GM12878 (cell line): ENCODE measurements at regions not wholly inside any gene's neighbourhood (a gene's known extent, or its start where the extent isn't known, plus 50 kb on each side); places are given as distances from the start of the nearest gene placed in this dataset.

Experiments
- ATAC-seq: fragments of 200-7000 bp; cut with Tn5 transposase; 3 replicates; pipeline ENCODE4 v1.9.1; 2020; ENCODE audit warnings: mild to moderate bottlenecking, moderate library complexity
- BruUV-seq: library from RNA; stranded (reverse); fragments of 400-500 nt; replicated peaks from 2 replicates; lab custom pipeline; 2021; lab: Mats Ljungman, UMichigan
- CTCF ChIA-PET: fragments of 300-600 bp; sonication (Branson Sonifier 250); formaldehyde crosslinking; extraction: SDS; loops from one replicate; lab custom pipeline; 2021; ENCODE audit warnings: inconsistent platforms; lab: Yijun Ruan, JAX
- POLR2A ChIA-PET: fragments of 350-600 bp; formaldehyde crosslinking; extraction: SDS; loops from one replicate; lab custom pipeline; 2021; ENCODE audit warnings: inconsistent platforms; lab: Charles Lee
- RAD21 ChIA-PET: fragments of 300-600 bp; sonication (Branson Sonifier 250); formaldehyde crosslinking; loops from one replicate; lab custom pipeline; 2023; ENCODE audit warnings: antibody characterized with exemption; ENCODE audit not compliant: unreplicated experiment; lab: Charles Lee
- SMC1A ChIA-PET: fragments of 300-600 bp; sonication (Branson Sonifier 250); formaldehyde crosslinking; loops from one replicate; lab custom pipeline; 2023; ENCODE audit not compliant: unreplicated experiment, uncharacterized antibody; lab: Charles Lee
- DNase-seq: peaks from one replicate; pipeline ENCODE4 v3.0.0-alpha.2; 2011; ENCODE audit warnings: low read depth, low spot score
- FAIRE-seq: peaks from 3 replicates; lab custom pipeline; 2011; peaks lifted over from hg19 to GRCh38; lab: Jason Lieb, UNC
- H2AFZ ChIP-seq: 2 replicates; pipeline ENCODE4 v1.6.0; 2011; ENCODE audit warnings: low read depth, low read length, control low read depth; ENCODE audit not compliant: control insufficient read depth
- H3K27ac ChIP-seq: 2 replicates; pipeline ENCODE4 v1.5.1; 2011; ENCODE audit warnings: control low read depth; ENCODE audit not compliant: control insufficient read depth, insufficient read depth
- H3K27me3 ChIP-seq, 2 experiments: replicated peaks in 1 of 2; 2 replicates each; pipeline versions ENCODE4 v1.6.0 to v1.6.1; 2011; ENCODE audit warnings: low read length in 1 of 2; ENCODE audit not compliant: control insufficient read depth in 2 of 2, insufficient read depth in 2 of 2
- H3K36me3 ChIP-seq, 2 experiments: 2 replicates each; pipeline ENCODE4 v1.5.1; 2011; ENCODE audit warnings: low read length in 1 of 2; ENCODE audit not compliant: control insufficient read depth in 2 of 2, insufficient read depth in 2 of 2
- H3K4me1 ChIP-seq: 2 replicates; pipeline ENCODE4 v1.6.1; 2011; ENCODE audit warnings: mild to moderate bottlenecking, low read length, moderate library complexity, mixed read lengths; ENCODE audit not compliant: control insufficient read depth, insufficient read depth
- H3K4me2 ChIP-seq: 2 replicates; pipeline ENCODE4 v1.6.0; 2011; ENCODE audit warnings: control low read depth; ENCODE audit not compliant: control insufficient read depth, insufficient read depth
- H3K4me3 ChIP-seq: fragments of 200-600 bp; sonication (generic); 2 replicates; pipeline ENCODE4 v1.5.1; 2016
- H3K79me2 ChIP-seq: 2 replicates; pipeline ENCODE4 v1.6.0; 2011; ENCODE audit warnings: low read length; ENCODE audit not compliant: control insufficient read depth, insufficient read depth
- H3K9ac ChIP-seq: 2 replicates; pipeline ENCODE4 v1.8.0; 2011; ENCODE audit warnings: low read length, control low read depth, mixed read lengths; ENCODE audit not compliant: control insufficient read depth, insufficient read depth
- H3K9me3 ChIP-seq: replicated peaks from 3 replicates; pipeline ENCODE4 v1.5.1; 2011; ENCODE audit warnings: mild to moderate bottlenecking, low read length; ENCODE audit not compliant: control insufficient read depth, insufficient read depth
- H4K20me1 ChIP-seq: 2 replicates; pipeline ENCODE4 v1.6.0; 2011; ENCODE audit not compliant: control insufficient read depth, insufficient read depth
- ATF3 ChIP-seq: IDR thresholded peaks from 2 replicates; pipeline ENCODE4 v1.6.1; 2011; ENCODE audit warnings: low read depth, mild to moderate bottlenecking, low read length, moderate library complexity, borderline replicate concordance; ENCODE audit errors: extremely low read depth
- BACH1 ChIP-seq: fragments of 450-650 bp; IDR thresholded peaks from 2 replicates; pipeline ENCODE4 v1.6.1; 2017; ENCODE audit warnings: mild to moderate bottlenecking, borderline replicate concordance
- DPF2 ChIP-seq: fragments of 450-650 bp; IDR thresholded peaks from 2 replicates; pipeline ENCODE4 v1.6.1; 2017; ENCODE audit warnings: mild to moderate bottlenecking
- ESRRA ChIP-seq: IDR thresholded peaks from 2 replicates; pipeline ENCODE4 v1.6.1; 2012; ENCODE audit warnings: mild to moderate bottlenecking, low read length, improper control_type of control experiment
- HDGF ChIP-seq: fragments of 450-650 bp; IDR thresholded peaks from 2 replicates; pipeline ENCODE4 v1.6.1; 2016; ENCODE audit warnings: antibody characterized with exemption
- JUNB ChIP-seq: IDR thresholded peaks from 2 replicates; pipeline ENCODE4 v1.6.1; 2016; ENCODE audit warnings: antibody characterized with exemption, mild to moderate bottlenecking
- MTA2 ChIP-seq: fragments of 450-650 bp; IDR thresholded peaks from 2 replicates; pipeline ENCODE4 v1.6.1; 2016; ENCODE audit warnings: low read depth, mild to moderate bottlenecking, moderate library complexity
- NFIC ChIP-seq: IDR thresholded peaks from 2 replicates; pipeline ENCODE4 v1.6.1; 2012; ENCODE audit warnings: low read depth, mild to moderate bottlenecking, inconsistent platforms, low read length, moderate library complexity
- SPI1 ChIP-seq: IDR thresholded peaks from 2 replicates; pipeline ENCODE4 v1.6.1; 2011; ENCODE audit warnings: low read depth, mild to moderate bottlenecking, low read length, moderate library complexity, borderline replicate concordance; ENCODE audit not compliant: insufficient read depth
- TCF3 ChIP-seq: IDR thresholded peaks from 2 replicates; pipeline ENCODE4 v1.6.1; 2012; ENCODE audit warnings: low read depth, mild to moderate bottlenecking, low read length, borderline replicate concordance; ENCODE audit not compliant: insufficient read depth
- TCF7 ChIP-seq: IDR thresholded peaks from 2 replicates; pipeline ENCODE4 v1.6.1; 2014; ENCODE audit warnings: antibody characterized with exemption, borderline replicate concordance
- in situ Hi-C: fragments of 300-500 bp; cut with MboI; formaldehyde crosslinking; loops from 9 replicates; pipeline ENCODE4 v1.14.3; 2018; ENCODE audit warnings: mixed read lengths
- intact Hi-C: fragments of 100-400 bp; cut with micrococcal nuclease; formaldehyde crosslinking; loops from one replicate; pipeline ENCODE4 v1.14.2; 2022; ENCODE audit not compliant: unreplicated experiment

GRCh38 chr2:145807554-145807953, 1287.6 kb upstream of the ZEB2 start (continued):
- TF ChIP-seq TCF3 = no peak
- no peak for TF ChIP-seq JUNB
- TF ChIP-seq BACH1 = no peak
- TF ChIP-seq, all 136 proteins: peak for 0

GRCh38 chr2:145806546-145806945, 1286.6 kb upstream of the ZEB2 start:
- no peaks in the 10 kb centered on the region for H3K9me3 ChIP-seq
- H3K27me3 ChIP-seq = 0 out of 4 replicates have a peak, but pooled peaks cover 0 to 3% of the 10 kb centered on the region in 2 experiments
- H2AFZ ChIP-seq = no peak overlapping the region
- ChIA-PET RAD21 (no interaction called here), POLR2A (no interaction called here), CTCF (interaction anchor here (0.9 kb wide), 1 partner anchor 54 kb away, joined by 3 read pairs; no protein-coding TSS in a partner anchor), SMC1A (no interaction called here)
- TF ChIP-seq DPF2 = no peak
- TF ChIP-seq MTA2 = no peak
- no peak for TF ChIP-seq HDGF
- no peak for TF ChIP-seq TCF7
- TF ChIP-seq ATF3 = no peak
- TF ChIP-seq SPI1 = no peak
- no peak for TF ChIP-seq NFIC
- no peak for TF ChIP-seq ESRRA
- in situ Hi-C loops (no loop called here), intact Hi-C loops (no loop called here)
- DNase-seq = no peak
- no peaks in the 10 kb centered on the region for H3K79me2 ChIP-seq
- FAIRE-seq = no peak
- H3K27ac ChIP-seq = no peak overlapping the region
- no peak overlapping the region for H3K9ac ChIP-seq
- ATAC-seq = no peak
- H3K4me2 ChIP-seq = no peak overlapping the region
- no peaks in the 10 kb centered on the region for H3K4me1 ChIP-seq
- no TSS peak for BruUV-seq
- H3K36me3 ChIP-seq = no peaks in the 10 kb centered on the region
- no peaks in the 10 kb centered on the region for H4K20me1 ChIP-seq
- H3K4me3 ChIP-seq = no peak overlapping the region
